GM19238 (cell line): ENCODE measurements at regions not wholly inside any gene's neighbourhood (a gene's known extent, or its start where the extent isn't known, plus 50 kb on each side); places are given as distances from the start of the nearest gene placed in this dataset.
"Not testable (repeated sequence)": the region's sequence is repeated elsewhere in the genome, so short reads cannot be mapped to it uniquely, and the experiment has no call there.

Source experiments
- DNase-seq: peaks from one replicate; pipeline ENCODE4 v3.0.0; 2011; ENCODE audit warnings: low spot score; ENCODE audit not compliant: insufficient read length

DNA sequence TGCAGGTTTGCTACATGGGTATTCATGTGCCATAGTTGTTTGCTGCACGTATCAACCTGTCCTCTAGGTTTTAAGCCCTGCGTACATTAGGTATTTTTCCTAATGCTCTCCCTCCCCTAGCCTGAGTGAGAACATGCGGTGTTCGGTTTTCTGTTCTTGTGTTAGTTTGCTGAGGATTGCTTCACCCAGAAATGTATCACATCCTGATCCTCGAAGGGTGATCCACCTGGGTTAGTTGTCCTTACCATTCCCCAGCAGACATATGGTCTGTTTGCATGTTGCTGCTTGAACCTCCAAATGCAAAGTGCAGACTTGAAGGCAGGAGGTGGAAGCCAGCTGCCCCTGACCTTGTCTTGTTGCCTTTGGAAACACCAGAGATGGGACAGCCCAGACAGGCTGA is 161.5 kb upstream of the WDR1 start:
- DNase-seq = no peak

DNA sequence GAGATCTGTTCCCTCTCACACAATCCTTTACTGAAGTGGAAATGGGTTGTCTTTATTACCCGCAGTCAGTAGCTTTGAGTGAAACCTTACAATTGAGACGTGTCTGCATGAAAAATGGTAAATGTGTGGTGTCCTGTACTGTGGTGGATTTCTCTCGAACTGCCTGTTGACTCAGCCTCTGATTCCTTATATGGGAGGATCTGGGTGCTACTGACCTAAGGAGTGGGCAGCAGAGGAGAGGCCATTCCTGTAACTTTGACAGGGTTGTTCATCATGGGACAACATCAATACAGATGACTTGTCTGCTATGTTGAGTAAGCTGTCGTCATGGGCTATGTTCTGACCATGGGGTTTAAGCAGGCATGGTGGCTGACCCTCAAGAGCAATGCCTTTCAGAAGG is 159.6 kb upstream of the WDR1 start:
- no peak for DNase-seq

DNA sequence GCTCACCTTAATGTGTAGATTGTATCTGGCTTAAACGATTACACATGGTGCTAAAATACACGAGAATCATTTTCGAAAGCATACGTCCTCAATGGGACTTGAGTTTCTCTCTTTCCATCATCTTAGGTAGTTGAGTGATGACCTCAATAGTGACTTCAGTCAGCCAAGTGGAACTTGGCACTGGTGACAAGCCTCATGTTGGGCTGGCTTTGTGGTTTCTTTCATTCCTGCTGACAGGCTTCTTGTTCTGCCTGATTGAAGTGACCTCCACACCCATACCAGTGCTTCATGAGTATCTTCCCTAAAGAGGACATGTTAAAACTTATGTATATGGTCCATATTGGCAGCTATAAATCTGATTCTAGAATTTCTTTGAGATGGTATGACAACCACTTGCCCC is 159.1 kb upstream of the WDR1 start:
- no peak for DNase-seq

DNA sequence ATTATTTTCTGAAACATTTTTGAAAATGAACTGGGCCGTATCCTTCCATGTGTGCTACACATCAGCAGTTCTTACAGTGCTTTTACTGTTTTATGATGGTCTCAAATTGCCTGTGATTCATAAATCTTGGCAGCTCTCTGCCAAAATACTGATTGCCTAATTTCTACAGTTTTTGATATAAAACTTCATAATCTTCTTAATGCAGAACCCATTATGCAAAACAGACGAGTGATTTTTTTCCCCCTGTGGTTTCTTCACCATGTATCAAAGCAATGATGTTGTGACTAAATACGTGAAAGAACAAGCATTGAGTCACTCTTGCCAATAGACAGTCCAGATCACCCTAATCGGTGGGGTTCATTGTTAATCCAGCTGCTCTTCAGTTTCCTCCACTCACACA is 156.4 kb upstream of the WDR1 start:
- DNase-seq = no peak

DNA sequence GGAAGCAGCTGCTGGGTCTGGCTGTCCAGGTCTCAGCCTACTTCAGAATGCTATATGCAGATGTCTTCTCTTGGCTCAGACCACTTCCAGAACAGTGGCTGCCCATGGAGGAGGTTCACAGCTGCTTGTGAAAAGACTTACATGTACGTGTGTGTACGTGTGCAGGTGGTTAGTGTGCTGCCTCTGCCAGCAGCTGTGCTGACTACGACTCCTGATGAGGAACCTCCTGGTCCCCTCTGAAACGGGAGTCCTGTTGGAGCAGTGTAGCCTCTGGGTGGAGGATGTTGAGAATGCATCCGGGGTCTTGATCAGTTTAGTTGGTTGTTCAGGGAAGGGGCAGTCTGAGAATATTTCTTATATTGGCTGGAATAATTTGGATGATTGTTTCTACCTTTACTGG is 155.9 kb upstream of the WDR1 start:
- no peak for DNase-seq

DNA sequence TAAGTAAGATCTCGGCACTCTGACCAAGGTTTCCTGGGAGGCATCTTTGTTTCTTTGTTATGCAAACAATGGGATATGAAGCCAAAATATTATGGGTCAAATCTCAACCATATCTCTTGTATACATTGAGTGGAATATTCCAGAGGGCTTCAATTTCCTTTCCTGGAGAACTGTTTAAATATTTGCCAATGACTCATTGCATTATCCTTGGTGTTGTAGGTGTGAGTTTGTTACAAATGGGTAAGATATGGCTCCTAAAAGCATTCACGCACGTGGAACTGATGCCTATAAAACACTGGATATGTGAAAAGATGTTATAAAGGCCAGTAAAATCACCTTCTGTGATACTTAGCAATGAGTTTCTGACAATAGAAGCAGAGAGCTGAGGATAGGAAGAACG is 150.5 kb upstream of the WDR1 start:
- no peak for DNase-seq

DNA sequence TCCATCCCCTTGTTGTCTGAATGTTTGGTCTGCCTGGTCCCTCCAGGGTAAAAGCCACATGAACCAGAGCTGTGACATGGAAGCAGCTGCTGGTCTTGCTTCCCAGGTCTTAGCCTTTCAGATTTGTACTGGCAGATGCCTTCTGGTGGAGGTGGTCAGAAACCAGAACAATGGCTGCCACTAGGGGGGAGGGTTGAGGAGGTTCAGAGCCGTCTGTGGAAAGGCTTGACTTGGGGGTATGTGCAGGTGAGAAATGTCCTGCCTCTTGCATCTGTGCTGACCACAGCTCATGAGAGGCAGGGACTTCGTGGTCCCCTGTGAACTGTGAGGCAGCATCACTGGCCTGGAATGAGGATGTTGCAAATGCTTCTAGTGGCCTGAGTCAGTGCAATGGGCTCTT is 144.2 kb upstream of the WDR1 start:
- DNase-seq = no peak

DNA sequence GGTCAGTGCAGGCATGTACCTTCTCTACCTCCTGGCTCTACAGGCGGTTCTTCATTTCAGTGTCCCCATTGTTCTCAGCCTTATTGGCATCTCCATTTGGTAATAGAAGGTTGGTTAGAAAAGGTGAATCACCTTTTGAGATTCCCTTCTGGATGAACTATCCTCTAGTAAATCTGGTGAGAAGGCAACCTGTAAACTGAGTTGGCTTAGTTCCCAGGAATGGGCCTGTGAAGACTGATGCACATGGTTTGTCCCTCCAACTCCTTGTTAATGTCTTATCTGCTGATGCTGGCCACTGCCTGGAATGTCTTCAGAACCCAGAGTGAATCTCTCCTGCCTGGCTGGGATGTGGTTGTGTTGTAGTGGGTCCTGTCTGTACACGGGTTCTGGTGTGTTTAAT is 143.4 kb upstream of the WDR1 start:
- DNase-seq = no peak

DNA sequence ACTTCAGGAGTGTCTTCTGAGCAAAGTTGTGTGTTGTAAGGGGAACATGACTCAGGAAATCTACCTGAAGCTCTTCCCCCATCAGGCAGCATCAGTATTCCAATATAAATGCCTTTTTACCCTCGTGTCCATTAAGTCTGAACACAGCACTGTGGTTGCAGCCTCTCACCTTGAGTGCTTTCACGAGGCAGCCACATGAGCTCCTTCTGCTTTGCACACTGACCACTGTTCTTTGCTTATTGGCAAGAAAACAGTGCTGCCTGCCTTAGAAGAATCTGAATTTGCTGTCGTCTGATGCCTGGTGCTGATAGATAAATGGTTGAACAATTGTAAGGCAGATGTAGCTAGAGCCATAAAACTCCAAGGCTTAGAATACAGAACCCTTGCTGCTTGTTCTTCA is 139.6 kb upstream of the WDR1 start:
- DNase-seq = no peak

DNA sequence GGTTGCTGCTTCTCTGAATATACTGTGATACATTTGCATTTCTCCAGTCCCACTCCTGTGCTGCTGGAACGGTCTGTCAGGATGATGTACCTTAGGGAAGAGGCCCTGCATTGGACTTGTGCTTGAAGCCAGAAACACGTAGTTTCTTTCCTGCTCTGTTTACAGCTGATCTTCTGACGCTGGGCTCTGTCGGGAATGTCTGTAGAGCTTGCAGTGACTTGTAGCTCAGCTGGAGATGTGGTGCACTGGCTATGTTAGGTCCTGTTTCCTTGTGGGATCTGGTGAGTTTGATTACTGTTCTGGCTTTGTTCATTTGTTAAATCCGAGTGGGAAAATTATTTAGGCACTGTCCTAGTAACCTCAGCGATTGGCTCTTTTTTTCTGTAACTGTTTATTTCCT is 137.2 kb upstream of the WDR1 start:
- DNase-seq = no peak

DNA sequence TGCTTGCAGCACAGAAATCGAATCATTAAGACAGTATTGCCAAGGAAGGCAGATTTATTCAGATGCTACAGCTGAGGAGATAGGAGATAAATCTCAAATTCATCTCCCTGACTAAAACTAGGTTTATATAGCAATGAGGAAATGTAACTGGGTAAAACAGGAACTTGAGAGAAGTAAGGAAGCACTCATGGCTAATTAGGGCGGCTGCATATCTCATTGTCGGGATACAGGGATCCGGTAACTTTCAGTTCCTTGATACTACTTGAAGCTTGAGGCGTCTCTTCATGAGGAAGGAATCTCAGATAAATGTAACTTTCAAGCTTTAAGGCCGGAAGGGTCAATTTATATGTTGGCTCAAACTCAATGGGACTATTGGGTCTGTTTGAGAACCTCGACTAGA is 129.2 kb upstream of the WDR1 start:
- no peak for DNase-seq

DNA sequence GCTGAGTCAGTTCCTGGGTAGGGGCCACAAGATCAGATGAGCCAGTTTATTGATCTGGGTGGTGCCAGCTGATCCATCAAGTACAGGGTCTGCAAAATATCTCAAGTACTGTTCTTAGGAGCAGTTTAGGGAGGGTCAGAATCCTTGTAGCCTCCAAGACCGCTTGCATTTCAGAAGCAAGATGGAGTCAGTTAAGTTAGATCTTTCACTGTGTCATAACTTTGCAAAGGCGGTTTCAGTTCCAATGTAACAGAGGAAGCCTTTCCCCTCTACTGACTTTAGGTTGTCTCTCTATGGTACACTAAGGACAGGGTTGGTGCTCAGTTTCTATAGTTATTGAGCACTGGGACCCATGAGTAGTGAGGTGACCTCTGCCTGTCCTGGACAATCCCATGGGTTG is 127.3 kb upstream of the WDR1 start:
- DNase-seq = no peak

DNA sequence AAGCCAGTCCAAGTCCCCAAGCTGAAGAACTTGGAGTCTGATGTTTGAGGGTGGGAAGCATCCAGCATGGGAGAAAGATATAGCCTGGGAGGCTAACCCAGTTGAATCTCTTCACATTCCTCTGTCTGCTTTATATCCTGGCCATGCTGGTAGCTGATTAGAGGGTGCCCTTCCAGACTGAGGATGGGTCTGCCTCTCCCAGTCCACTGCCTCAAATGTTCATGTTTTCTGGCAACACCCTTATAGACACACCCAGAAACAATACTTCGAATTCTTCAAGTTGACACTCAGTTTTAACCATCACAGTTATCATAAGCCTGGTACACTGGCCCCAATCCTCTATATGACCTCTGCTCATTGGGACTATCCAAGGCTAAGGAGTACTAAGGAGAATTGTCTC is 124.1 kb upstream of the WDR1 start:
- no peak for DNase-seq

DNA sequence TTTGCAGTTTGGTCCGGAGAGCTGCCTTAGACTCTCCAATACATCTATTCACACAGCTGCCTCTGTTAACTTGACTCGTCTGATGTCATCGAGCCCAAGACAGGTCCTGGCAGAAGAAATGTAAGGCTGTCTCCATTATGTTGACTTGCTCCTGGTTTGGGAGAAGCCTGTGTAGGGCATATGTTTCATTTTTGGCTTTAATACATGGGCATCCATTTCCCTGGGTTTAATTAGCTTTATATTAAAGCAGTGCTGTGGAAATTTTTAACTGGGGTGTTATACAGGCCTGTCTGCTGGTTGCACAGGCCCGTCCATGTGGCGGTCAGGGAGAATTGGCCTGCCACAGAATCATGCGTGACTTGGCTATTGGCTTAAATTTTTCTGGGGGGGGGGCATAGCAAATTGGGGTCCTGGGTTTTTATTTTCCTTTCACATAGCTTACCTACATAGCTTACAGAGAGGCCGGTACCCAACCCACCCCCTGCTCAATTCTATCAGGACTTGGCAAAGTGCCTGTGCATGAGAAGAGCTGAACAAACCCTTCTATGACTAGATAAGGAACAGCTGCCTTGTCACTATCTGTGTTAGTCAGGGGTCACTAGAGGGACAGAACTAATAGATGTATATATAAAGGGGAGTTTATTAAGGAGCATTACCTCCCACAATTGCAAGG is 123.5 kb upstream of the WDR1 start:
- DNase-seq = no peak

DNA sequence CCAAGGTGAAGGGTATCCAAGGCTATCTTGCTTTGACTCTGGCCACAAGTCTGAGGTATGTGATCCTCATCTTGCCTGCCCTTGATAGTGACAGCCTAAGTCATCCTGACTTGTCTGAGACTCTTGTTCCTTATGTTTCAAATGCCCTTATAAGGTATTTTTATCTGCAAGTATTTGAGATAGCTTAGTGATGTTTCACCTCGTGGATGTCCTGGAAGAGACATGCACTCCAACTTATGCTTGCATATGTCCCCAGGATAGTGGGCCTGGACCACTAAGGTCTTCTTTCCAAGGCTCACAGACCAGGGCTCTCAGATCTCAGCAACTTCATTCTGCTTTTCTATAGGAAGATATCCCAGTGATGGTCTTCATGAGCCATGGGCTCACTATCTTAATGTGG is 120.5 kb upstream of the WDR1 start:
- DNase-seq = no peak

DNA sequence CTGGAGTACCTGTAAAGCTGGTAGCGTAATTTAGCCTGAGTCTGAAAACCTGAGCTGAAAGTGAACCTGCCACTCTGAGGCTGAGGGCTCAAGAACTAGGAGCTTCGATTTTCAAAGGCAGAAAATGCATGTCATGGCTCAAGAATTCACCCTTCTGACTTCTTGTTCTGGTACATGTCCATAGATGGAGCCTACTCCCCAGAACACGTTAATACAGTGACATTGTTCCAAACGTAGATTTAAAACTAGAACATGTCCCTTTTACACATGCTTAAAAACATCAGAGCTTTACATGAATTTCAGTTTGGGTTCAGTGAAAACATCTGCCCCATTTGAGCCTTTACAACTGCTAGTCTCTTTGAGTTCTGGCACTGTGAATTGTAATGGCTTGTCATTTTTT is 115.5 kb upstream of the WDR1 start:
- DNase-seq = no peak

DNA sequence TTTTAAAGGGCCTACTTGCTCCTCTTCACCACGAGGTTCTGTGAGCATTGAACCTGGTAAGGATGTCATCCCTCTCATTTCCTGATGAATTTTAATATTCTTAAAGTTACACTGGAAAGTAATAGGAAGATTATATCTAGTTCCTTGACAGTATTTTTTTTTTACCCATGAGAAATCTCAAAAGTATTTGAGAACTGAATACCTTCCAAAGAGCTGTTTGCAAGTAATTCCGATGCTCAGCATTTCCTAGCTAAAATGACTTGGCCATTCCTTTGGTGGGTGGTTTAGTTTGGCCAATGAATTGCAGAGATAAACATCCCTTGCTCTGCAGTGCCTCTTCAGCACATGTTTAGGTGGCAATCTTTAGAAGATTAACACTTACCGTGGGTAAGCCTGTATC is 110.2 kb upstream of the WDR1 start:
- no peak for DNase-seq

DNA sequence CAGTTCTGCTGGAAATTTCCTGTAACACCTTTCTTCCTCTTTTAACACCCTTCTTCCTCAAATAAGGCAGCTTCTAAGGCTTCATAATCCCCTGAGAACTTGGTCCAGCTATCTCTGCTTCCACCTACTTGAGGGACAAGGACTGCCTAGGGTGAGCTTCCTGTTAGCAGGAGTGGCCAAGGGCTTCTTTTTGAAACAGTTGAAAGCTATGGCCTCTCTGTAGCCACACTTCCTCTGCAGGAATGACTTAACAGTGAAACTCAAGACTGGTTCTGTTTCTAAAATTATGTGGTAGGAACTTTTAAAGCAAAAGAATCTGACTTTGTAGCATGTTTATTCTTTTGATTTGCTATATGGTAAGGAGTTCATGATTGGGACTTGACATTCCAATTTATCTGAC is 108.5 kb upstream of the WDR1 start:
- DNase-seq = no peak

DNA sequence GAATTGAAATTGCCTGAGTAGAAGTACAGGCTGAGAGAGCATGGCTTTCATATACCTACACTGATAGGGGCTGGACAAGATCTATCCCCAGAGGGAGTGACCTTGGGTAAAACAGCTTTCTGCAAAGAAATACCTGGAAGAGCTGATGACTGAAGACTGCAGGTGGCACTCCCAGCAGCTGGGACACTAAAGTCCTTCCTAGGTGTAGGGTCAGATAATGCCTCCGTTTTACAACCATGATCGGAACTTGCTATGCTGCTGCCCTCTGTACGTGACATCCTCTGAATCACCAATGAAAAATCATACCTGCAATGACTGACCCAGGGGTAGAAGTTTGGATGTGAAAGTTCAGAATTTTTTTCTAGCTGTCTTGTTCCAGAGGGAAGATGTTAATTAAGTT is 107.2 kb upstream of the WDR1 start:
- no peak for DNase-seq

DNA sequence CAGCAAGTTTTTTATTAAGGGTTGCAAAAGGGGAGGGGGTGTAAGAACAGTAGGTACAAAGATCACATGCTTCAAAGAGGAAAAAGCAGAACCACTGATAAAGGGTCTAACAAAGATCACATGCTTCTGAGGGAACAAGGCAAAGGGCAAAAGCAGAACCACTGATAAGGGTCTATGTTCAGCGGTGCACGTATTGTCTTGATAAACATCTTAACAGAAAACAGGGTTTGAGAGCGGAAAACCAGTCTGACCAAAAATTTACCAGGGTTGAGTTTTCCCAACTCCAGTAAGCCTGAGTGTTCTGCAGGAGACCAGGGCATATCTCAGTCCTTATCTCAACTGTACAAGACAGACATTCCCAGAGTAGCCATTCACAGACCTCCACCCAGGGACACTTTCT is 96.9 kb upstream of the WDR1 start:
- DNase-seq = not testable (repeated sequence)

DNA sequence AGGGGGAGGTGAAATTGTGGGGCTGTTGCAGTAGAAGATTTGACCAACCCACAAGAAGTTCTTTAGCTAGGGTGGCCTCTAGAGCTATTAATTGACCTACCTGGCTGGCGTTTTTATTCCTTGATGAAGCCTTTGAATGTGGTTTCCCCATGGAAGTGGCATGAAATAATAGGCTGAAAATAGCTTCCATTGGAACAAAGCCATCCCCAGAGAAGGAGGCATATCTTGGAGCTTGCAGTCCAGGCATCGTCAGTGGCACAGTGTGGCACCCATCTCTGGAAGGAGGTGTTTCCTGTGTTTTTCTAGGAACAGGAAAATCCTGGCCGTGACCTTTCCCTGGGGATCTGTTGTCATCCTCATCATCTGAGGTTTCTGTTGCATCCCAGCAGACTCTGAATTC is 96.3 kb upstream of the WDR1 start:
- DNase-seq = no peak

DNA sequence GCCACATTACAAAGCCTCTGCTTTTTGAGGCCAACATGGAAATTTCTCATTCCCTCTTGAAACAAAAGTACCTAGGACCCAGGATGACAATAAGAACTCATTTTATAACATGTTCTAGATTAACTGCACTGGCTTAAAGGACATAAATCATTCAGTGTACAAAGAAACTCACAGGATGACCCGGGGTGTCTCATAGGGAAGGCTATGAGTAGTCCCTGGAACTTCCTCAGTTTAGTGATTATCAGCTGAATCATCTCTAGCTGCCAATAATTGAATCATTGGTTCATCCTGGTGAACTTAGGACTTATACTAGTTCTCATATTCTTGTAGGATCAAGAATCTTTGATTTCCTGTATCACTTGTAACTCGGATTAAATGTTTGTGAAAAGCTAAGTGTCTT is 95.8 kb upstream of the WDR1 start:
- DNase-seq = no peak

DNA sequence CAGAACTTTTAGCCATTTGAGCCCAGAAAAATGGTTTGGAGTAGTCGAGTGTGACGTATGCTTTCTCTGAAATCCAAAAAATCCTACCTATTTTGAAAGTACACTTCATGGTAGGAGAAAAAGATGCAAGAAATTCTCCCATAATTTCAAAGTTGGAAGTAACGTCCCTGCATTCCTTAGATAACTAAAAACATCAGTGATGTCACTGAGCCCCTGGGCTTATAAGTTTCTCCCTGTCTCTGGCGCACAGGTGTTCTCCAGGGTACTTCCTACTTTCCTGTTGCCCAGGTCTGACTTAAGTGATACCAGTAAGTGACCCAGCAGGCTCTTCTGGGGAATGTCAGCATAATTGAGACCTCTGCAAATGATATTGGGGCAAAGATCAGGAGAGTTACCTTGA is 90.5 kb upstream of the WDR1 start:
- DNase-seq = no peak

DNA sequence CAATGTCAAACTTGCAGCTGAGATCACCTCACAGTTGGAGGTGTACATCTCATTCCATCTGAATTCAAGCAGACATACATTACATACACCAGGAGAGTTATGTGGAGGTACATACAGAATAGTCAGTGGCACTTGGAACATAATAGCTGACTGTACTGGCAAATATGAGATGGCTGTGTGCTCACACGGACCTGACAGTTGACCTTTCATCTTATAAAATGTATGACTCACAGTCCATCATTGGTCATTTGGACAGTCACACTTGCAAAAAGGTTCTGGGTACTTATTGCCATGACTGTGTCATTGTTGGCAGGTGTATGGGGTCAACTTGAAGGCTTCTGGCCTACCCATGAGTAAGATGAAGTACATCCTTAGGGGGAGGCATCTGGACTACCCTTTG is 88.6 kb upstream of the WDR1 start:
- no peak for DNase-seq
